ENCODE measurements at regions not wholly inside any gene's neighbourhood (a gene's known extent, or its start where the extent isn't known, plus 50 kb on each side); places are given as distances from the start of the nearest gene placed in this dataset.
A peak's percentile ranks its signal among the peaks of the same experiment; 100 is the strongest.
"Not testable (repeated sequence)": the region's sequence is repeated elsewhere in the genome, so short reads cannot be mapped to it uniquely, and the experiment has no call there.

DNA sequence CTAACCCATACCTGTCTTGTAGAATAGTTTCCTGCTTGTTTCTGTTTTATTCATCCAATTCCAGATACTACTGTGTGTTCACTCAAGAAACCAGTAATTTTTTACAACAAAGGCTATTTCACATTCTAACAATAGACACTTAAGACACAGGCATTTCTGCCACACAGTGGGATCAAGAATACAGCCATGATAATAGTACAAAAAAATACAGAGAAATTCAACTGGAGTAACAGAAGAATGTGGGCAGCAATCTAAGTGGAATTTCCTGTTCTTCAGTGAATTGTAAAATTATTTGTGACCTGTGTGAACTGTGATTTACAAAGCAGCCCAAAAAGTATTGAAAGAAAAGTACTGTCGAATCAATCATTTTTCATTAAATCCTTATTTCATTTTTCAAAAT, 282.9 kb downstream of the CCER1 start:
- Histone ChIP-seq H3K27ac (ENCODE audit: insufficient read depth, low read length) (no peak overlapping the region), H3K36me3 (ENCODE audit: control insufficient read depth, insufficient read depth, low read length) (no peaks in the 10 kb centered on the region), H2AFZ (ENCODE audit: low read length) (no peak overlapping the region), H3K9ac (ENCODE audit: insufficient read depth, low read length) (no peak overlapping the region), H3K9me3 (ENCODE audit: control insufficient read depth, insufficient read depth, low read depth, low read length) (no peaks in the 10 kb centered on the region), H3K4me1 (ENCODE audit: control insufficient read depth, extremely low read depth, insufficient read depth, low read length) (no peaks in the 10 kb centered on the region), H4K20me1 (ENCODE audit: control insufficient read depth, extremely low read depth, insufficient read depth, low read length) (no peaks in the 10 kb centered on the region), H3K4me3 (replicated peaks in 1 of 4; ENCODE audit: control extremely low read depth in 1 of 4, insufficient read depth in 1 of 4, low read depth in 3 of 4, low read length in 4 of 4) (no peak overlapping the region), H3K4me2 (ENCODE audit: extremely low read depth, insufficient read depth, low read length) (no peak overlapping the region), H3K79me2 (ENCODE audit: control insufficient read depth, insufficient read depth, low read length) (no peaks in the 10 kb centered on the region), H3K27me3 (ENCODE audit: control insufficient read depth, insufficient read depth, low read length) (no peaks in the 10 kb centered on the region)
- DNase-seq (ENCODE audit: low read depth in 2 of 2) = peak in 1 of 2 donors; percentile 21
- no peak for TF ChIP-seq EZH2 (IDR thresholded peaks at IDR 0.05; ENCODE audit: low read length, missing control alignments)
- no peak for TF ChIP-seq CTCF (conservative IDR thresholded peaks at IDR 0.05 in 1 of 2, IDR thresholded peaks at IDR 0.05 in 1 of 2; ENCODE audit: low read depth in 1 of 2, low read length in 2 of 2)

GRCh38 chr12:90663949-90664348, 291.0 kb downstream of the CCER1 start:
- not testable (repeated sequence) for H3K4me1 ChIP-seq (ENCODE audit: control insufficient read depth, extremely low read depth, insufficient read depth, low read length); H3K9me3 ChIP-seq (ENCODE audit: control insufficient read depth, insufficient read depth, low read depth, low read length); H3K27me3 ChIP-seq (ENCODE audit: control insufficient read depth, insufficient read depth, low read length); H3K36me3 ChIP-seq (ENCODE audit: control insufficient read depth, insufficient read depth, low read length); H3K79me2 ChIP-seq (ENCODE audit: control insufficient read depth, insufficient read depth, low read length); H3K27ac ChIP-seq (ENCODE audit: insufficient read depth, low read length); H3K4me3 ChIP-seq (replicated peaks in 1 of 4; ENCODE audit: control extremely low read depth in 1 of 4, insufficient read depth in 1 of 4, low read depth in 3 of 4, low read length in 4 of 4); DNase-seq (ENCODE audit: low read depth in 2 of 2); H3K4me2 ChIP-seq (ENCODE audit: extremely low read depth, insufficient read depth, low read length); H3K9ac ChIP-seq (ENCODE audit: insufficient read depth, low read length); H2AFZ ChIP-seq (ENCODE audit: low read length); H4K20me1 ChIP-seq (ENCODE audit: control insufficient read depth, extremely low read depth, insufficient read depth, low read length)

DNA sequence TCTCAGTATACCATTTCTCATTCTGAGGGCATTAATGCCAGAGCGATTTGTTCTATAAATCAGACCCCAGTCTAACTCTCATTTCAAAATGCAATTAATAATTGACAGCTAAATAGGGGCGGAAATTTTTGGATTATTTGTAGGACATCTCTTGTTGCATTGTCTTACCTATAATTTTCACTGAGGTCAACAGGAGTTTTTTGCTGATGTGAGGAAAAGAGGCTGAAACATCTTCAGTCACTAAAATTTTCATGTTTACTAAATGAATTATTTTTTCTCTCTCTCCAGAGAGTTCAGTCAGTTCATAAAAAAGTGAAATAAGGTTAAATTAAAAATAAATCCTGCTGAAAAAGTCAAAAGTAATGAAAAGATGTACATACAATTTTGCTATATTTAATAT, 295.9 kb downstream of the CCER1 start:
- H3K27me3 ChIP-seq (ENCODE audit: control insufficient read depth, insufficient read depth, low read length) = no peaks in the 10 kb centered on the region
- no peak for DNase-seq (ENCODE audit: low read depth in 2 of 2)
- H2AFZ ChIP-seq (ENCODE audit: low read length) = no peak overlapping the region
- no peaks in the 10 kb centered on the region for H3K4me1 ChIP-seq (ENCODE audit: control insufficient read depth, extremely low read depth, insufficient read depth, low read length)
- TF ChIP-seq CTCF (conservative IDR thresholded peaks at IDR 0.05 in 1 of 2, IDR thresholded peaks at IDR 0.05 in 1 of 2; ENCODE audit: low read depth in 1 of 2, low read length in 2 of 2) = no peak
- TF ChIP-seq EZH2 (IDR thresholded peaks at IDR 0.05; ENCODE audit: low read length, missing control alignments) = no peak
- H4K20me1 ChIP-seq (ENCODE audit: control insufficient read depth, extremely low read depth, insufficient read depth, low read length) = no peaks in the 10 kb centered on the region
- H3K36me3 ChIP-seq (ENCODE audit: control insufficient read depth, insufficient read depth, low read length) = no peaks in the 10 kb centered on the region
- no peak overlapping the region for H3K27ac ChIP-seq (ENCODE audit: insufficient read depth, low read length)
- no peaks in the 10 kb centered on the region for H3K79me2 ChIP-seq (ENCODE audit: control insufficient read depth, insufficient read depth, low read length)
- H3K4me3 ChIP-seq (replicated peaks in 1 of 4; ENCODE audit: control extremely low read depth in 1 of 4, insufficient read depth in 1 of 4, low read depth in 3 of 4, low read length in 4 of 4) = no peak overlapping the region
- H3K4me2 ChIP-seq (ENCODE audit: extremely low read depth, insufficient read depth, low read length) = no peak overlapping the region
- no peak overlapping the region for H3K9ac ChIP-seq (ENCODE audit: insufficient read depth, low read length)
- no peaks in the 10 kb centered on the region for H3K9me3 ChIP-seq (ENCODE audit: control insufficient read depth, insufficient read depth, low read depth, low read length)

- Histone ChIP-seq H3K79me2 (ENCODE audit: control insufficient read depth, insufficient read depth, low read length) (no peaks in the 10 kb centered on the region), H3K4me2 (ENCODE audit: extremely low read depth, insufficient read depth, low read length) (no peak overlapping the region), H3K4me3 (replicated peaks in 1 of 4; ENCODE audit: control extremely low read depth in 1 of 4, insufficient read depth in 1 of 4, low read depth in 3 of 4, low read length in 4 of 4) (no peak overlapping the region), H3K27ac (ENCODE audit: insufficient read depth, low read length) (no peak overlapping the region), H3K27me3 (ENCODE audit: control insufficient read depth, insufficient read depth, low read length) (no peaks in the 10 kb centered on the region), H3K4me1 (ENCODE audit: control insufficient read depth, extremely low read depth, insufficient read depth, low read length) (no peaks in the 10 kb centered on the region), H3K9ac (ENCODE audit: insufficient read depth, low read length) (no peak overlapping the region), H4K20me1 (ENCODE audit: control insufficient read depth, extremely low read depth, insufficient read depth, low read length) (no peaks in the 10 kb centered on the region), H2AFZ (ENCODE audit: low read length) (no peak overlapping the region), H3K36me3 (ENCODE audit: control insufficient read depth, insufficient read depth, low read length) (no peaks in the 10 kb centered on the region), H3K9me3 (ENCODE audit: control insufficient read depth, insufficient read depth, low read depth, low read length) (no peaks in the 10 kb centered on the region)
- peak; percentile 6 to 37 for DNase-seq (ENCODE audit: low read depth in 2 of 2)
- no peak for TF ChIP-seq EZH2 (IDR thresholded peaks at IDR 0.05; ENCODE audit: low read length, missing control alignments)
- TF ChIP-seq CTCF (conservative IDR thresholded peaks at IDR 0.05 in 1 of 2, IDR thresholded peaks at IDR 0.05 in 1 of 2; ENCODE audit: low read depth in 1 of 2, low read length in 2 of 2) = no peak
These were observed 301.9 kb downstream of the CCER1 start for GRCh38 chr12:90653040-90653439.
